RWPE2 (cell line): ENCODE measurements at regions not wholly inside any gene's neighbourhood (a gene's known extent, or its start where the extent isn't known, plus 50 kb on each side); places are given as distances from the start of the nearest gene placed in this dataset.

Experiments
- ATAC-seq: fragments of 200-7000 bp; cut with Tn5 transposase; 3 replicates; pipeline ENCODE4 v1.9.1; 2021; ENCODE audit warnings: low read depth
- DNase-seq: peaks from one replicate; pipeline ENCODE4 v3.0.0-alpha.2; 2020; ENCODE audit warnings: low spot score
- H3K27ac ChIP-seq: fragments of 450-650 bp; 2 replicates; pipeline ENCODE4 v1.5.1; 2017; ENCODE audit warnings: mild to moderate bottlenecking; ENCODE audit not compliant: poor library complexity, severe bottlenecking
- H3K27me3 ChIP-seq: fragments of 250-450 bp; sonication (Bioruptor Pico); 2 replicates; pipeline ENCODE4 v1.5.1; 2021; ENCODE audit warnings: mild to moderate bottlenecking, moderate library complexity; ENCODE audit not compliant: insufficient read depth, poor library complexity, severe bottlenecking
- H3K36me3 ChIP-seq: fragments of 250-450 bp; sonication (Bioruptor Pico); 2 replicates; pipeline ENCODE4 v1.5.1; 2020; ENCODE audit warnings: low read depth, mild to moderate bottlenecking, moderate library complexity
- H3K4me1 ChIP-seq: fragments of 250-450 bp; sonication (Bioruptor Pico); 2 replicates; pipeline ENCODE4 v1.5.1; 2021; ENCODE audit warnings: mild to moderate bottlenecking, moderate library complexity; ENCODE audit not compliant: insufficient read depth, poor library complexity, severe bottlenecking
- H3K4me3 ChIP-seq: fragments of 250-450 bp; sonication (Bioruptor Pico); 2 replicates; pipeline ENCODE4 v1.5.1; 2021; ENCODE audit warnings: mild to moderate bottlenecking, moderate library complexity; ENCODE audit not compliant: severe bottlenecking
- H3K9me3 ChIP-seq: fragments of 250-450 bp; sonication (Bioruptor Pico); 2 replicates; pipeline ENCODE4 v1.5.1; 2021; ENCODE audit warnings: mild to moderate bottlenecking, moderate library complexity; ENCODE audit not compliant: severe bottlenecking
- CTCF ChIP-seq: fragments of 450-650 bp; IDR thresholded peaks from one replicate; pipeline ENCODE4 v1.5.1; 2017; ENCODE audit warnings: mild to moderate bottlenecking, moderate library complexity; ENCODE audit not compliant: poor library complexity, severe bottlenecking

GRCh38 chr2:137801228-137801627, 163.0 kb upstream of the HNMT start:
- Histone ChIP-seq H3K4me3 (no peak overlapping the region), H3K36me3 (no peaks in the 10 kb centered on the region), H3K27ac (no peak overlapping the region), H3K4me1 (no peaks in the 10 kb centered on the region), H3K27me3 (no peaks in the 10 kb centered on the region), H3K9me3 (no peaks in the 10 kb centered on the region)
- no peak for ATAC-seq
- DNase-seq: no peak
- no peak for TF ChIP-seq CTCF

GRCh38 chr2:137802038-137802437, 162.2 kb upstream of the HNMT start:
- H3K27me3 ChIP-seq: no peaks in the 10 kb centered on the region
- H3K36me3 ChIP-seq: no peaks in the 10 kb centered on the region
- H3K4me3 ChIP-seq: no peak overlapping the region
- no peak for ATAC-seq
- H3K27ac ChIP-seq: no peak overlapping the region
- DNase-seq: no peak
- TF ChIP-seq CTCF: no peak
- H3K9me3 ChIP-seq: no peaks in the 10 kb centered on the region
- no peaks in the 10 kb centered on the region for H3K4me1 ChIP-seq

GRCh38 chr2:137806068-137806805, 158.0 kb upstream of the HNMT start:
- no peak for ATAC-seq
- no peaks in the 10 kb centered on the region for H3K36me3 ChIP-seq
- no peaks in the 10 kb centered on the region for H3K27me3 ChIP-seq
- no peak for TF ChIP-seq CTCF
- no peaks in the 10 kb centered on the region for H3K9me3 ChIP-seq
- H3K27ac ChIP-seq: no peak overlapping the region
- H3K4me3 ChIP-seq: no peak overlapping the region
- no peak for DNase-seq
- H3K4me1 ChIP-seq: no peaks in the 10 kb centered on the region

GRCh38 chr2:137809252-137809651, 155.0 kb upstream of the HNMT start:
- Histone ChIP-seq H3K27me3 (no peaks in the 10 kb centered on the region), H3K9me3 (no peaks in the 10 kb centered on the region), H3K4me3 (no peak overlapping the region), H3K27ac (no peak overlapping the region), H3K4me1 (no peaks in the 10 kb centered on the region), H3K36me3 (no peaks in the 10 kb centered on the region)
- DNase-seq (no peak), ATAC-seq (no peak)
- TF ChIP-seq CTCF: no peak

- Histone ChIP-seq H3K4me1 (no peaks in the 10 kb centered on the region), H3K4me3 (no peak overlapping the region), H3K27me3 (no peaks in the 10 kb centered on the region), H3K36me3 (no peaks in the 10 kb centered on the region), H3K27ac (no peak overlapping the region), H3K9me3 (no peaks in the 10 kb centered on the region)
- TF ChIP-seq CTCF: no peak
- DNase-seq (no peak), ATAC-seq (no peak)
These were observed 154.4 kb upstream of the HNMT start for GRCh38 chr2:137809837-137810236.
